ENCODE measurements at regions not wholly inside any gene's neighbourhood (a gene's known extent, or its start where the extent isn't known, plus 50 kb on each side); places are given as distances from the start of the nearest gene placed in this dataset.

DNA sequence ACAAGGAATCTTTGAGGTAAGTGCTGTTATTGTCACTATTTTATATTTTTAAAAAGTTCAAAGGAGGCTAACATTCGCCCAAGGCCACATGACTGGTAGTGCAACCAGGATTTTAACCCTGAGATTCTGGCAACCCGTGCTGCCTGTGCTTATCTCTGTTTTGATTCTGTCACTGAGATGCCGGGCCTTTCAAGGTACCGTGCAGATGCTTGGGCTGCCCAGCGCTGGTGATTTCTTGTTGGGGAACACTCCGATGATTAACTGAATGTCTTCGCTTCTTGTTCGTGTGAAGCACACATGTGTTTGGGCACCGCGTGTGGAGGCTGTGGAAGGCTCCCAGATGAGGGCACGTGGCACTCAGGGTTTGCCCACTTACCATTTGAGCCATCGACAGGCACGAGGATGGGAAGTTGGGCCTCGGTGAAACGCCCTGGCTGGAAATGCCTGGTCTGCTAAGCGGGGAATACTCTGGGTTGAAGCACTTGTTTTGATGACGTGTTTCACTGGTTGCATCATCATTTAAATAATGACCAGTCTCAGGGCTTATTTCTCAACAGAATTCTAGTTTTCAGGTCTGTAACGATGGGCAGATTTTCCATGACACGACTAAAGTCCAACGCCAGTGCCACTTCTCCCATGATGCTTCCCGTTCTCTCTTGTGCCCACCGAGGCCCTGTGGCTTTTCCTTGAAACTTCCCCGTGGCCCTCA, 392.7 kb downstream of the FGF9 start:
- TF ChIP-seq SIN3A (IDR thresholded peaks at IDR 0.05; ENCODE audit: borderline replicate concordance, insufficient read depth, low read length) (no peak), TAF1 (IDR thresholded peaks at IDR 0.05; ENCODE audit: borderline replicate concordance, insufficient read depth, low read length) (no peak), POLR2AphosphoS5 (IDR thresholded peaks at IDR 0.05; ENCODE audit: low read depth, low read length) (no peak), FOXP2 (optimal IDR thresholded peaks at IDR 0.05; ENCODE audit: borderline replicate concordance, extremely low read depth, extremely low read length, insufficient read depth) (no peak)
- TF ChIP-seq, protein P1, sequence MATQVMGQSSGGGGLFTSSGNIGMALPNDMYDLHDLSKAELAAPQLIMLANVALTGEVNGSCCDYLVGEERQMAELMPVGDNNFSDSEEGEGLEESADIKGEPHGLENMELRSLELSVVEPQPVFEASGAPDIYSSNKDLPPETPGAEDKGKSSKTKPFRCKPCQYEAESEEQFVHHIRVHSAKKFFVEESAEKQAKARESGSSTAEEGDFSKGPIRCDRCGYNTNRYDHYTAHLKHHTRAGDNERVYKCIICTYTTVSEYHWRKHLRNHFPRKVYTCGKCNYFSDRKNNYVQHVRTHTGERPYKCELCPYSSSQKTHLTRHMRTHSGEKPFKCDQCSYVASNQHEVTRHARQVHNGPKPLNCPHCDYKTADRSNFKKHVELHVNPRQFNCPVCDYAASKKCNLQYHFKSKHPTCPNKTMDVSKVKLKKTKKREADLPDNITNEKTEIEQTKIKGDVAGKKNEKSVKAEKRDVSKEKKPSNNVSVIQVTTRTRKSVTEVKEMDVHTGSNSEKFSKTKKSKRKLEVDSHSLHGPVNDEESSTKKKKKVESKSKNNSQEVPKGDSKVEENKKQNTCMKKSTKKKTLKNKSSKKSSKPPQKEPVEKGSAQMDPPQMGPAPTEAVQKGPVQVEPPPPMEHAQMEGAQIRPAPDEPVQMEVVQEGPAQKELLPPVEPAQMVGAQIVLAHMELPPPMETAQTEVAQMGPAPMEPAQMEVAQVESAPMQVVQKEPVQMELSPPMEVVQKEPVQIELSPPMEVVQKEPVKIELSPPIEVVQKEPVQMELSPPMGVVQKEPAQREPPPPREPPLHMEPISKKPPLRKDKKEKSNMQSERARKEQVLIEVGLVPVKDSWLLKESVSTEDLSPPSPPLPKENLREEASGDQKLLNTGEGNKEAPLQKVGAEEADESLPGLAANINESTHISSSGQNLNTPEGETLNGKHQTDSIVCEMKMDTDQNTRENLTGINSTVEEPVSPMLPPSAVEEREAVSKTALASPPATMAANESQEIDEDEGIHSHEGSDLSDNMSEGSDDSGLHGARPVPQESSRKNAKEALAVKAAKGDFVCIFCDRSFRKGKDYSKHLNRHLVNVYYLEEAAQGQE (IDR thresholded peaks at IDR 0.05; ENCODE audit: insufficient read depth in 1 of 2, low read depth in 2 of 2, low read length in 2 of 2): no peak

DNA sequence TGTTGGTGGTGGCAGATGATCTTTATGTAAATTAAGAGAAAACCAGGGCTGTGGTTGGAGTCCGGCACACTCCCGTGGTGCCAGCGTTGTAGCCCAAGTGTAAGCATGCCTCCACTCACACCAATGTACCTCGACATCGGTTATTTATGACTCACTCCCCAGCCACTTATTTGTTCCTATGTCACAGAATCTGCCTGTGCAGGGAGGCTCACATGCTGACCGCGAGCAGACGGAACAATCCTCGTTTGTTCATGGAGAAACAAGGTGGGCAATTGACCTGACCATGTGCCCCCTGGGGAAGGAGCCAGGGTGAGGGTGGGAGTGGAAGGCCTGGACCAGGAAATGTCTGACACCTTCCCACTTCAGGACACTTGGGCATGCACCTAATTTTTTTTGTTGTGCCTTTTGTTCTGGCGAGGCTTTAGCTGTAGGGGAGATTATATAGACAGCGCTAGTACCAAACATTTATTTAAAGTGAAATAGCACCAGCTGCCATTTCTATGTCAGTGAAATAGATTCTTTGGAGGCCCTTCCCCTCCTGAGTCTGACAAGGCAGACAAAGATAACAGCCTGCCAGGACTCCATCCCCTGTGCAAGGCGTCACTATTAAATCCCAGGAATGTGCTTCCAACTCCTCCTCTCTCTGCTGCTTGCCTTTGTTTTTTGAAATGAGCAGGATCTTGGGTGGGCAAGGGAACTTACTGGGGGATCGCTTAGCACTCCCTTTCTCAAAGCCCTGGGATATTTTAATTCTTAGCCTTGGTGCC, 394.2 kb downstream of the FGF9 start:
- TF ChIP-seq, protein P1 (IDR thresholded peaks at IDR 0.05; ENCODE audit: insufficient read depth in 1 of 2, low read depth in 2 of 2, low read length in 2 of 2): no peak
- TF ChIP-seq POLR2AphosphoS5 (IDR thresholded peaks at IDR 0.05; ENCODE audit: low read depth, low read length) (no peak), TAF1 (IDR thresholded peaks at IDR 0.05; ENCODE audit: borderline replicate concordance, insufficient read depth, low read length) (no peak), FOXP2 (optimal IDR thresholded peaks at IDR 0.05; ENCODE audit: borderline replicate concordance, extremely low read depth, extremely low read length, insufficient read depth) (no peak), SIN3A (IDR thresholded peaks at IDR 0.05; ENCODE audit: borderline replicate concordance, insufficient read depth, low read length) (no peak)

DNA sequence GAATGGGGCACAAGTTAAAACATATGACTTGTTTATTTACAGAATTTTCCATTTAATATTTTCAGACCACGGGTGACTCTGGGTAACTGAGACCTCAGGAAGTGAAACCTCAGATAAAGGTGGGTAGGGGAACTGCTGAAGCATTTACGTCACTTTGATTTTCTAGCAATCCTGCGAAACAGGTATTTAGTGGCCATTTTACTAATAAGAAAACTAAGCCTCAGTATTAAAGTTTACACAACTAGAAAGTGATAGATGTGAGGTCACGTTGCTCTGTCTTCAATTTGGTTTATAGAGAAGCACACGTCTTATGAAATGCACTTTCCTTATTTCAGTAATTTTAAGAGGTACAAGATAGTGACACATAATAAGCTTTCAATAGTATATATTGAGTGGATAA, 402.8 kb downstream of the FGF9 start:
- TF ChIP-seq POLR2AphosphoS5 (IDR thresholded peaks at IDR 0.05; ENCODE audit: low read depth, low read length) (no peak), FOXP2 (optimal IDR thresholded peaks at IDR 0.05; ENCODE audit: borderline replicate concordance, extremely low read depth, extremely low read length, insufficient read depth) (no peak), TAF1 (IDR thresholded peaks at IDR 0.05; ENCODE audit: borderline replicate concordance, insufficient read depth, low read length) (no peak), SIN3A (IDR thresholded peaks at IDR 0.05; ENCODE audit: borderline replicate concordance, insufficient read depth, low read length) (no peak)
- TF ChIP-seq, protein P1 (IDR thresholded peaks at IDR 0.05; ENCODE audit: insufficient read depth in 1 of 2, low read depth in 2 of 2, low read length in 2 of 2): no peak

DNA sequence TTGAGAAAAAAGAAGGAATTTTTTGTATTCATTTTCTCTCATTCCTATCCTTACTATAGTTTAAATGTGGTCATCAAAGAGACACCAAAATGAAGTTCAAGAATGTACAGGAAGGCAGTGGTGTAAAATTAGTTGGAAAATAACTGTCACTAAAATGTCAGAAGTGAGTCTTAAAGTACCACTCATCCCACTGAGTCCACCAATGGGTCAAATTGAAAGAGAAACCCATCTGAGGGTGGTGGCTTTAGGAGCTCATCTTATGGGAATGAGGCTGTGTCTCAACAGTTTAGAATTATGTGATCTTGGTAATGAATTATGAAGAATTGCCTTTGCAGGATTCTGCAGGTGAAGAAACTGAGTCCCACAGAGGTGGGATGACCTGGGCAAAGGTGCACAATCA, 403.5 kb downstream of the FGF9 start:
- no peak for TF ChIP-seq TAF1 (IDR thresholded peaks at IDR 0.05; ENCODE audit: borderline replicate concordance, insufficient read depth, low read length)
- TF ChIP-seq, protein P1 (IDR thresholded peaks at IDR 0.05; ENCODE audit: insufficient read depth in 1 of 2, low read depth in 2 of 2, low read length in 2 of 2): no peak
- TF ChIP-seq FOXP2 (optimal IDR thresholded peaks at IDR 0.05; ENCODE audit: borderline replicate concordance, extremely low read depth, extremely low read length, insufficient read depth): no peak
- TF ChIP-seq SIN3A (IDR thresholded peaks at IDR 0.05; ENCODE audit: borderline replicate concordance, insufficient read depth, low read length): no peak
- TF ChIP-seq POLR2AphosphoS5 (IDR thresholded peaks at IDR 0.05; ENCODE audit: low read depth, low read length): no peak
